NT2/D1 (cell line): ENCODE measurements at regions not wholly inside any gene's neighbourhood (a gene's known extent, or its start where the extent isn't known, plus 50 kb on each side); places are given as distances from the start of the nearest gene placed in this dataset.

Experiments
- DNase-seq: peaks from one replicate; pipeline ENCODE4 v3.0.0-alpha.2; 2011; ENCODE audit warnings: low read depth, low spot score
- H3K27me3 ChIP-seq: 2 replicates; pipeline ENCODE4 v1.6.0; 2011; ENCODE audit warnings: mild to moderate bottlenecking; ENCODE audit not compliant: insufficient read length, insufficient read depth
- H3K36me3 ChIP-seq: 2 replicates; pipeline ENCODE4 v1.6.1; 2011; ENCODE audit warnings: mild to moderate bottlenecking, low read length, mixed read lengths; ENCODE audit not compliant: insufficient read depth, insufficient read length
- H3K4me1 ChIP-seq: 2 replicates; pipeline ENCODE4 v1.5.1; 2011; ENCODE audit not compliant: insufficient read depth, insufficient read length
- H3K4me3 ChIP-seq: 2 replicates; pipeline ENCODE4 v1.5.1; 2011; ENCODE audit warnings: low read depth; ENCODE audit not compliant: insufficient read length
- H3K9ac ChIP-seq: 2 replicates; pipeline ENCODE4 v1.6.0; 2011; ENCODE audit warnings: low read depth; ENCODE audit not compliant: insufficient read length
- H3K9me3 ChIP-seq: 2 replicates; pipeline ENCODE4 v1.5.1; 2011; ENCODE audit warnings: mild to moderate bottlenecking, low read length; ENCODE audit not compliant: insufficient read depth
- SUZ12 ChIP-seq: IDR thresholded peaks from 2 replicates; pipeline ENCODE4 v1.6.1; 2011; ENCODE audit not compliant: insufficient read length, insufficient read depth; ENCODE audit errors: extremely low read depth
- YY1 ChIP-seq: IDR thresholded peaks from 2 replicates; pipeline ENCODE4 v1.6.1; 2011; ENCODE audit not compliant: insufficient read length, insufficient read depth
- ZNF274 ChIP-seq: IDR thresholded peaks from 2 replicates; pipeline ENCODE4 v1.6.1; 2011; ENCODE audit warnings: mild to moderate bottlenecking, low read depth, low read length

GRCh38 chr4:136861091-136861490, 671.2 kb downstream of the PCDH18 start:
- no peaks in the 10 kb centered on the region for H3K4me1 ChIP-seq
- no peak for DNase-seq
- no peak overlapping the region for H3K9ac ChIP-seq
- no peak for TF ChIP-seq ZNF274
- no peaks in the 10 kb centered on the region for H3K27me3 ChIP-seq
- H3K36me3 ChIP-seq: no peaks in the 10 kb centered on the region
- H3K4me3 ChIP-seq: no peak overlapping the region
- H3K9me3 ChIP-seq: no peaks in the 10 kb centered on the region

DNA sequence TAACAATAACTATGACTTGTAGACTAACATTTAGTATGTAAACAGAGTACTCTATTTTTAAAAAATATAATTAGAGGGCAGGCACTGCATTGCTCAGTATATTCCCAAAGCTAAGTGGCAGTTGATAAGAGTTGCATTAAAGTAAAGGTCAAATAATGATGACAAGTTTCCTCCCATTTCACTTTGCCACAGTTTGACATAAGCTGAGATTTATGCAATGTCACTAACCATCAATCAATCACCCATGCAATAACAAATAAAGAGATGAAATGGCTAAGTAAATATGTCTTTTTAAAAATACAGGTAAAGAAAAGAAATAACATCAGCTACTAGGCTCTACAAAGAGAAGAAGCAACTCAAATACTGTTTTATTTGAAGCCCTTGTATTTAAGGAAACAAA, 673.4 kb downstream of the PCDH18 start:
- Histone ChIP-seq H3K36me3 (no peaks in the 10 kb centered on the region), H3K27me3 (no peaks in the 10 kb centered on the region), H3K9me3 (no peaks in the 10 kb centered on the region), H3K4me1 (no peaks in the 10 kb centered on the region), H3K4me3 (no peak overlapping the region), H3K9ac (no peak overlapping the region)
- no peak for DNase-seq
- TF ChIP-seq ZNF274: no peak
- TF ChIP-seq SUZ12: no peak
- no peak for TF ChIP-seq YY1

- Histone ChIP-seq H3K36me3 (no peaks in the 10 kb centered on the region), H3K9ac (no peak overlapping the region), H3K9me3 (no peaks in the 10 kb centered on the region), H3K4me1 (no peaks in the 10 kb centered on the region), H3K4me3 (no peak overlapping the region), H3K27me3 (no peaks in the 10 kb centered on the region)
- no peak for TF ChIP-seq ZNF274
- no peak for TF ChIP-seq SUZ12
- TF ChIP-seq YY1: no peak
- DNase-seq: no peak
Observed at GRCh38 chr4:136855886-136856285, 676.4 kb downstream of the PCDH18 start.

- Histone ChIP-seq H3K9me3 (no peaks in the 10 kb centered on the region), H3K36me3 (no peaks in the 10 kb centered on the region), H3K9ac (no peak overlapping the region), H3K4me3 (no peak overlapping the region), H3K4me1 (no peaks in the 10 kb centered on the region), H3K27me3 (no peaks in the 10 kb centered on the region)
- TF ChIP-seq YY1: no peak
- TF ChIP-seq SUZ12: no peak
- no peak for TF ChIP-seq ZNF274
- no peak for DNase-seq
Observed at GRCh38 chr4:136850446-136850845, 681.8 kb downstream of the PCDH18 start.

DNA sequence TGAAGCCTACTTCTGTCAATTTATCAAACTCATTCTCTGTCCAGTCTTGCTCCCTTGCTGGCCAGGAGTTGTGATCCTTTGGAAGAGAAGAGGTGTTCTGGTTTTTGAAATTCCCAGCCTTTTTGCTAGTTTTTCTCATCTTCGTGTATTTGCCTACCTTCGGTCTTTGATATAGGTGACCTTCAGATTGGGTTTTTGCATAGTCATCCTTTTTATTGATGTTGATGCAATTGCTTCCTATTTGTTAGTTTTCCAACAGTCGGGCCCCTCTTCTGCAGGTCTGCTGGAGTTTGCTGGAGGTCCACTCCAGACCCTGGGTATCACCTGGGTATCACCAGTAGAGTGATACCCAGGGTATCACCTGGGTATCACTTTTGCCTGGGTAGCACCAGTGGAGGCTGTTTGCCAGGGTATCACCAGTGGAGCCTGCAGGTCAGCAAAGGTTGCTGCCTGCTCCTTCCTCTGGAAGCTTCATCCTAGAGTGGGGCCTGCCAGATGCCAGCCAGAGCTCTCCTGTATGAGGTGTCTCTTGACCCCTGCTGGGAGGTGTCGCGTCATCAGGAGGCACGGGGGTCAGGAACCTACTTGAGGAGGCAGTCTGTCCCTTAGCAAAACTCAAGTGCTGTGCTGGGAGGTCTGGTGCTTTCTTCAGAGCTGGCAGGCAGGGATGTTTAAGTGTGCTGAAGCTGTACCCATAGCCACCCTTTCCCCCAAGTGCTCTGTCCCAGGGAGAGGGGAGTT, 684.2 kb downstream of the PCDH18 start:
- TF ChIP-seq SUZ12 (no peak), ZNF274 (no peak), YY1 (no peak)
- Histone ChIP-seq H3K4me1 (no peaks in the 10 kb centered on the region), H3K9me3 (no peaks in the 10 kb centered on the region), H3K27me3 (no peaks in the 10 kb centered on the region), H3K9ac (no peak overlapping the region), H3K36me3 (no peaks in the 10 kb centered on the region), H3K4me3 (no peak overlapping the region)
- no peak for DNase-seq

GRCh38 chr4:136841526-136841925, 690.8 kb downstream of the PCDH18 start:
- no peak overlapping the region for H3K4me3 ChIP-seq
- H3K9ac ChIP-seq: no peak overlapping the region
- TF ChIP-seq YY1 (no peak), SUZ12 (no peak), ZNF274 (no peak)
- H3K9me3 ChIP-seq: no peaks in the 10 kb centered on the region
- no peaks in the 10 kb centered on the region for H3K36me3 ChIP-seq
- no peaks in the 10 kb centered on the region for H3K27me3 ChIP-seq
- no peaks in the 10 kb centered on the region for H3K4me1 ChIP-seq
- no peak for DNase-seq

- no peak for DNase-seq
- Histone ChIP-seq H3K4me1 (no peaks in the 10 kb centered on the region), H3K27me3 (no peaks in the 10 kb centered on the region), H3K9ac (no peak overlapping the region), H3K4me3 (no peak overlapping the region), H3K9me3 (no peaks in the 10 kb centered on the region), H3K36me3 (no peaks in the 10 kb centered on the region)
- TF ChIP-seq YY1 (no peak), SUZ12 (no peak), ZNF274 (no peak)
Observed at GRCh38 chr4:136838607-136839006, 693.7 kb downstream of the PCDH18 start.

DNA sequence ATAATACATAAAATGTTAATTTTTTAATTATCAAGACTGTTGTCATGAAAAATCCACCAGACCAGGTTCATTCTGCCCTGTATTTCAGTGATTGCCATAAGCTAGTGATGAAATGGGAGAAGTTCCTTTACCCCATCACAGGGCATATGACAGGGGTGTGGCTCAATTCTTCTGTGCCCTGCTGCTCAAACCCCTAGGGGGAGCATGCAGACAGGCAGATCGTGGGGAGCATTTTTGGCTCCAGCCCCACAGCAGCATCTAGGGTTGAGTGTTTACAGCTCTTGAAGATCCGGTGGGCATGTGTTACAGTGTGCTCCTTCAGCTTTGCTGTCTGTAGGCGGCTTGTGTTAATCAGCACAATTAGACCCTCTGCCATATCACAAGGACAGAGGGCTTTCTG, 700.7 kb downstream of the PCDH18 start:
- Histone ChIP-seq H3K36me3 (no peaks in the 10 kb centered on the region), H3K27me3 (no peaks in the 10 kb centered on the region), H3K4me1 (no peaks in the 10 kb centered on the region), H3K9ac (no peak overlapping the region), H3K4me3 (no peak overlapping the region), H3K9me3 (no peaks in the 10 kb centered on the region)
- DNase-seq: no peak
- no peak for TF ChIP-seq ZNF274
- TF ChIP-seq SUZ12: no peak
- no peak for TF ChIP-seq YY1
